ENCODE measurements at regions not wholly inside any gene's neighbourhood (a gene's known extent, or its start where the extent isn't known, plus 50 kb on each side); places are given as distances from the start of the nearest gene placed in this dataset.

DNA sequence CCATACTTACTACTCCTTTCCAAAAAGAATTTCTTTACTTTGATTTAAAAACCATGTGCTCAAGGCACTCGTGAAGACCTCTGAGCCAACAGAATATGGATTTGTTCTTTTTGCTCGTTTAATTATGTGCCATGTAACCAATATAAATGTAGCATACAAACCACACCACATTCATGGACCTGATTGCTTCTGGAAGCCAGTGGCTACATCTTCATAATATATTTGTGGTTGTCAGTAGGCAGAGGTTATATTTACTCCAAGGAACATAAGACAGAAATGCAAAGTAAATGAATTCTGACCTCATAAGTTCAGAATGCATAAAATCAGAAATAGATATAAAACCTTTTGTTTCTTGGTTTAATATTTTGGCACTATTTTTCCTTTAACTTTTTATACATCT is 373.0 kb downstream of the HDGFL1 start:
- peak; percentile 65 for DNase-seq

DNA sequence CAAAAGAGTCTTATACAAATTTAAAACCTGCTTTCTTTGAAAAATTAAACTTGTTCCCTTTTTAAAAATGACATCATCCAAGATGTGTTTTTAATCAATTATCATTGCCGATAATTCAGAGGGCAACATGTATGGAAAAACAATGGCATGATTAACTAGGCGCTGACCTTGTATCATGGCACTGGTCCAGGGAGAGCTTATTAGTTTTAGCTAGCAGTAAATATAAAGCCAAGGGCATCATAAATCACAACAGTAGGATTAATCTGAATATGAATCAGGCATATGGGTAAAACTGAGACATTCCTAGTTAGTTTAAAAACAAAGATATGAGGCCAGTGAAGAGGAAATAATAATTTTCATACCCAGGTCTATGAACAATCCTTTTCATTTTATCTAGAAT is 374.0 kb downstream of the HDGFL1 start:
- peak; percentile 11 for DNase-seq

DNA sequence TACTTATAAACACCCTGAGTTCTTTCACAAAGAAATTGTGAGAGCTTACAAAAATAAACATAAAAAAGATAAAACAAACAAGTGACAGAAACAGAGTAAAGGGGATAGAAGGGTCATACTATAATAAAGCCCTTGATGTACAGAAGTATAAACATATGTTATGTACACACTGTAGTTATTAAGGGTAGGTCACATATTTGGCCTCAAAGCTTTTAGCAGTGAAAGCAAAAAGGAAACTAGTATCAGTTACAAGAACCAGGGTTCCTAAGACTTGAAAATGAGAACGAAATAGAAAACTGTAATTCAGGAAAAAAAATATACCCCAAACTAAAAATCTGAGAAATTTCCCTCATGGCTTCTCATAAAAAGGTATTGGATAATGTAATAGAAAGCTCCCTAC is 380.6 kb downstream of the HDGFL1 start:
- DNase-seq, result no peak

DNA sequence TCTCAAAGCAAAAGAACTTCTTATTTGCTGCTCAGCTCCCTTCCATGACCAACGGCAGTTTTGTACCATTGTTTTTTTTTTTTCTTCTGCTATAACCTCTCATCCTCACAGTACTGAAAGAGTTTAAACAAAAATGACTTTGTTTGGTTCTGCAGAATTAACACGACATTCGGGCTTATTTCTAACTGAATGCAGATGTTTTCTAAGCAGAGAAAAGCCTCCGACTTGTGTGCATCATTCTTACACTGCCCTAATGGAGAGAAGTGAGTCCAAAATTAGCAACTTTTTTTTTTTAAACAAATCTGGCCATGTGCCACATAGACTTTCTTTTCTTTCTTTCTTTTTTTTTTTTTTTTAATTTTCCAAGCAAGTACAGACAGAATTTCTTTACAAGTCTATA is 382.7 kb downstream of the HDGFL1 start:
- peak; percentile 74 for DNase-seq

DNA sequence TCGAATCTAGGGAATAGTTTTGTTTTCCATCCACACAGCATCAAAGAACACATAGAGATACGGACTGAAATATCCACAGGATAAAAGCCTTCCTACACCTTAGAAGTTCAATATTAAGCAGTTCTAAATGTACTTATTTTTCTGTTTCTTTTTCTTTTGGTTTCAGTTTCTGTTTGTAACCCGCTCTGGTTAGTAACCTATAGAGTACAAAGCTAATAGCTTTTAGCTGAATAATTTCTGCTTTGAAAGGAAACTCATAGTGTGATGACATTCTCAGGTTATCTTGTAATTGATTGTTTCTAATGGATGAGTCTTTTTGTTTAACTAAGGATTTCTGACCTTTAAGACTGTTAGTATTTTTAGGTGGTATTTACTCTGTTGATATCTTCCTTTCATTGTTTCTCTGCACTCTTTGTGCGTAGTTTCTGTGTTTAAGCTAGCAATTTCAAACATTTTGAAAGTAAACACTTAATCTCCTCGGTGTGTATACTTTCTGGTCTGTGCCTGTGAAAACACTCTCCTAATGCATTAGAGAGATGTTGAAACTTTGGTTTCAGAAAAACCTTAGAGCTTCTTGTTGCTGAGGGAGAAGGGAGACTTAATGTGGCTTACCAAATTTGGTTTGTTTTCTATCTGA is 385.5 kb downstream of the HDGFL1 start:
- DNase-seq, result no peak

DNA sequence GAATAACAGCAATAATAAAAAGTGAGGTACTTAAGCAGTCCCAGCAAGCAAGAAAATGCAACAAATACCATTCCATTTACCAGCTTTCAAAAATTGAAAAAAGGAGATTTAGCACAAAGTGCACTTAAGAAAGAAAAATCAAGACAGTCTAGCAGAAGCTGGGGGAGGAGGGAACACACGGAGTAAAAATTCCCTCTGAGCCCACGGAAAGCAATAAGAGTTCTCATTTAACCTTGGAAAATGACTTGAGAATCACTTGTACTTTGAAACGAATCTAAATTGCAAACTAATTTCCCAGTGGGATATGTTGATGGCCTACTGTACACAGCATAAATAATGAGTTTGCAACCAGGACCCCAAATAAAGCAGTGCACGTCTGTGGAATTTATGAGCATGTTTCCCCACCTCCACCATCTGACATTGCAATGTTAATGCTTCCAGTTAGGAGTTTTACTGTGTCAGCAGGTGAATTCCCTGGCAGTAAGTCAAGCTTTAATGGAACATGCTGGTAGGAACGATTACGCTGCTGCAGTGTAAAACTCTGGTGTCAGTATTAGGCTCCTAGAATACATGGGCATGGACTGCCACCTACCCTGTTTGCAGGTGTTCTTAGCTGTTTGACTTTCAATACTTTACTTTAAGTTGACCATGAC is 386.8 kb downstream of the HDGFL1 start:
- DNase-seq, result peak; percentile 3

DNA sequence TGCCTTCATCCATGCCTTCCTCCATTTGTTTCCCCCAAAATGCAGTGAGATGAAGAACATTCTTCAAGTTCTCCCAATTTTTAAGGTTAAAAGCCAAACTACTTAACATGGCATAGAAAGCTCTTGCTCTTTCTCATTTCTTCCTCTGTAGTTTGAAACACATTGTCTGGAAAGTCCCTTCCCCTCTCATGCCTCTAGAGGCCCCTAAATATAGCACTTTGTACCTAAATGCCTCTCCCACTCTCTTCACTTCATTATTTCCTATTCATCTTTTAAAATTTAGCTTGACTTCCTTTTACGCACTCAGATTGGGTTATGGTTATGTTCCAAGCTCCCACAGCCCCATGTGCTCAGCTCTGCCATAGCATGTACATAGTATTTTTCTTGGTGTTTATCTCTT is 389.3 kb downstream of the HDGFL1 start:
- no peak for DNase-seq

DNA sequence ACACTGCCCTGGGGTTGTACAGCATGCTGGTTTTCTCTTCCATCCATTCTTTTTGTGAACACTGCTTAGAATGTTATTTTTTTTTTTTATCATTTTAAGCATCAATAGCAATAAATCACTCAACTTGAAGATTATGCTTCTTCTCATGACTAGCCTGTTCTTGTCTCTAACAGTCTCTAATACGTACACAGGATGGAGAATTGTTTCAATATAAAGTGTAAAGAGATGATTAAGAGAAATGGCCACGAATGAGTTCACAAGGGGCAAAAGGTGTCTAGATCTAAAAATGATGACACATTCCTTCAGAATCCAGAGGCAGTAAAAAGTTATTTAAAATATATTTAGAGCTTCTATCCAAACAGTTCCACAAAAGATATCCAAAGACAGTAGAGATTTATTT is 390.2 kb downstream of the HDGFL1 start:
- DNase-seq, result no peak

DNA sequence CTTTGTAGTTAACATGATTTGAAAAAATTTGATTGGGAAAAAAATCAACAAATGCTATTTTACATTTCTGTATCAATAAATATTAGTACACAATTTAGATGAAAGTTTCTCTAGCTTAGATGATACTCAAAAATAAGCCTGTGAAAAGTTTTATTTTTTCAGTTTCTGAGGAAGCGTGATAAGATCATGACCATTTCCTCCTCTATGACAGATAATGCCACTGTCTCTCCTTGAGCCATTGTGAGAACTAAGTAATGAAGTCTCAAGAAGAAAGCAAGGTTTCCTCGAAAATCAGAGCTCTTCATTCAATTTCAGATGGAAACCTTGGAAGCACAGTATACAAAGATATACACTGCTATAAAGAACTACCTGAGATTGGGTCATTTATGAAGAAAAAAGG is 395.0 kb downstream of the HDGFL1 start:
- DNase-seq, result no peak

DNA sequence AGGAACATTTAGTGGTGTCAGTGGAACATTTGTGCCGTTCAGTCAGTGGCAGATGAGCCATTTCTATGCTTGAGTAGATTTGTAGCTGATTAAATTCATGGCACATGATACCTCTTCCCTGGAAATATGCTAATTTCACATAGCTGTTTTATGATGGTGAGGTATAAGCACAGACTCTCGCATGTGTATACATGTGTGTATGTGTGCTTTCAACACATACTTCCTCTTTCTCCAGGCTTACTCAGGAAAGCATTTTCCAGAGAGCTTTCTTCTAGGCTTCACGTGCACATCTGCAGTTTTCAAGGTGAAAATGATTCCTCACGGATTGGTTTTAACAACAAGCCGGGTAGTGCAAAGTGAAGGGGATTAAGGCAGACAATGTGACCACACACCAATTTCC is 396.5 kb downstream of the HDGFL1 start:
- DNase-seq, result no peak

DNA sequence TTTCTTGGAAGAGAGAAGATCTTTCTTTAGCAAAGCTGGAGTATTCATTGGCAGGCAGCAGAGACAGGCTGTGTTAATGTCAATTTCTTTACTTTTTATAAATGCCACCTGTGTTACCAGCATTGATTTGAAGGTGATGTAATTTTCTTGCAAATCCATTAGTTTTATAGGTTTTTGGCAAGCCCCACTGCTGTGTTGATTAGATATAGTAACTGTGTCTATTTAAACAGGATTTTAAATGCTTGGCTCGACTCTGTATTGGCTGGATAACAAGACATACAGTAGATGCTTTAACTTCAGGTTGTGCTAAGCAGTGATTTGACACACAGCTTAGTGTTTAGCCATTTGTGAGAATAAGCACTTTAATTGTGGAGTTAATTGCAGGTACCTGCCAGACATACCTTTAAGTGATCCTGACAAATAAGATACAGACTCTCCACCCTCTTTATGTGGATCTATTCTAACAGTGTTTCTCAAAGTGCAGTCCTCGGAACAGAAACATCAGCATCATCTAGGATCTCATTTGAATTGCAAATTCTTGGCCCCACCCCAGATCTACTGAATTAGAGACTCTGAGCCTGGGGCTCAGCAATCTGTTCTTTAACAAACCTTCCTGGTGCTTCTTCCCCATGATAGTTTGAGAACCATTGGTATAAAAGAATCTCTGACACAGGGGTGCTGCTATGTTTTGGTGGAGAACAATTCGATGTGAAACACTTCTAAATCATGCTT is 397.5 kb downstream of the HDGFL1 start:
- peak; percentile 9 for DNase-seq

DNA sequence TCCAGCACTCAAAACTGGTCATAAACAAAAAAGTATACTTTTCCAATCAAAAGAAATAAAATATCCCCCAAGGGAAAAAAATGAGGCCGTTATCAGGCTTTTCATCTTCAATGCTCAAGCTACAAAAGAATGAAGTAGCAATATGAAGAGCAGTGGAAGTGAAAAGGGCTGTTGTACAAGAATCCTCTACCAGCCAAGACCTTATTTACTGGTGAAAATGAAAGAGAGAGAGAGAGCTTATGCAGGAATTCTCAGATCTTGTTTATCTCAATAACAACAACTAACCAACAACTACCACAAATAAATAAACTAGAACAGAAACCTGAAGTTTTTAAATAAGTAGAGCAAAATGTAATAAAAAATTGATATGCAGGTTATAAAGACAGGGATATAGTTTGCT is 400.6 kb downstream of the HDGFL1 start:
- no peak for DNase-seq

DNA sequence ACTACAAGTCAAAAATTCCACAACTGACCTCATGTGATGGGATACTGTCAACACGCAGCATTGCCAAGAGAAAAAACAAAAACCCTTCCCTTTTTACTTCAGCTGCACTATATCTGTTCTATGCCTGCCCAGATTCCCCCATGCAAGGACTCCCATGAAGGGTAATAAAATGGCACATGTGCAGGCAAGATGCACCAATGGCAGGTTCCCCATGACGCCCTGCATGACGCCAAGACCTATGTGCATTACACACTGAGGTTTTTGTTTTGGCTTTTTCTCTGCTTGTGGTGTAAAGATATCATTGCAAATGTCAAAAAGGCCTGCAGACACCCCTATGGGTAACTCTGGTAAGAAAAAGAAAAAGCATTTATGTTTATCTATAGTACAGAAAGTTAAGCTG is 403.4 kb downstream of the HDGFL1 start:
- peak; percentile 56 for DNase-seq

DNA sequence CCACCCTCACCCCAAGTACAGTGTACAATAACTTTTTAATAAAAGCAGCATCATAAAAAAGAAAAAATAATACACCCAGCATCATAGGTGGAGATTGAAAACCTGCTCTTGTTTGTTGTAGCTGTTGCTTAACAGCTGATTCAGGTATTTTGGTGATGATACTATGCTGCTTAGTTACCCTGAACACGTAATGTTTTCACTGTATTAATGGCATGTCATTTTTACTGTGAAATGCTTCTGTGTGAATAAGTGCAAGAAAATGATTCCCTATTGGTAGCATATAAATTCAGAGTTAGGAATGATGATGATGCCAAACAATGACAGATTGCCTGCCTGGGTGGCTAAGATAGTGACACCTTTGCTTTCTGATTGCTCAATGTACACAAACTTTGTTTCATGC is 405.7 kb downstream of the HDGFL1 start:
- DNase-seq, result no peak

DNA sequence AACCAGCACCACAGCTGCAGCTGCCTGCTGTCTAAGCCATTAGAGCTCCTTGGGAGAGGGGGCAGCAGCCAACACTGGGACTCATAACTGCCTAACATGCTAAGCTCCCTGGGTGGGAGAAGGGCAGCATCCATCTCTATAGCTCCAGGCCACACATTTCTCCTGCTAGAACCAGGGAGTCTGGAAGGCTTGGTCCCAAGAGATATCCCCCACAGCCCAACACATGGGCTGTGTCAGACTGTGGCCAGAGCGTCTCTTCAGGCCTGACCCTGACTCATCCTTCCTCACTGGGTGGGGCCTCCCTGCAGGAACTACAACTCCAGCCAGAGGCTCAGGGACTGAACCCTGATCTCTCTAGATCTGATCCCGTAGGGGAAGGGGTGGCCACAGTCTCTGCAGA is 411.1 kb downstream of the HDGFL1 start:
- no peak for DNase-seq

DNA sequence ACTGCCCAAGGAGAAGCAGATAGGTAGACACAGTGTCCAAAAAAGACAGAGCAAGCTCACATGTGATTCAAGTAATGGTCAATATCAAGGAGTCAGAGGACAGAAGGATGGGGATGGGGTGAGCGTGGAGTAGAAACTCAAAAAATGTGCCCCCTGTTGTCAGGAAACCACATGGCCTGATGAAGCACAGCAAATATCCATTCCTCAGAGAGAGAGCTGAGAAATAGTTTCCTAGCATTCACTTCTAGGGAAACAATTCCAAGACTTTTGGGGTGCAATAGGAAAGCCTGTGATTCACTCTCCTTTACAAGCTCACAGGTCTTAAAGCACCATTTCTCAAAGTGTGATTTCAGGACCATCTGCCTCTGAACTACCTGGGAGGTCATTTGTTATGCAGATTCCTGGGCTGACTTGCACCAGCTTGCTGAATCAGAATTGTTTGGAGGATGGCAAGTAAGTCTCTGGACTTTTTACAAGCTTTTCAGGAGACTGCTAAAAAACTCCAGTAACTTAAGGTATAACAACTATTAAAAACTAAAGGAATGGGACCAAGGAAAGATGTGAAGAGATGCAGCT is 432.8 kb downstream of the HDGFL1 start:
- DNase-seq, result no peak

DNA sequence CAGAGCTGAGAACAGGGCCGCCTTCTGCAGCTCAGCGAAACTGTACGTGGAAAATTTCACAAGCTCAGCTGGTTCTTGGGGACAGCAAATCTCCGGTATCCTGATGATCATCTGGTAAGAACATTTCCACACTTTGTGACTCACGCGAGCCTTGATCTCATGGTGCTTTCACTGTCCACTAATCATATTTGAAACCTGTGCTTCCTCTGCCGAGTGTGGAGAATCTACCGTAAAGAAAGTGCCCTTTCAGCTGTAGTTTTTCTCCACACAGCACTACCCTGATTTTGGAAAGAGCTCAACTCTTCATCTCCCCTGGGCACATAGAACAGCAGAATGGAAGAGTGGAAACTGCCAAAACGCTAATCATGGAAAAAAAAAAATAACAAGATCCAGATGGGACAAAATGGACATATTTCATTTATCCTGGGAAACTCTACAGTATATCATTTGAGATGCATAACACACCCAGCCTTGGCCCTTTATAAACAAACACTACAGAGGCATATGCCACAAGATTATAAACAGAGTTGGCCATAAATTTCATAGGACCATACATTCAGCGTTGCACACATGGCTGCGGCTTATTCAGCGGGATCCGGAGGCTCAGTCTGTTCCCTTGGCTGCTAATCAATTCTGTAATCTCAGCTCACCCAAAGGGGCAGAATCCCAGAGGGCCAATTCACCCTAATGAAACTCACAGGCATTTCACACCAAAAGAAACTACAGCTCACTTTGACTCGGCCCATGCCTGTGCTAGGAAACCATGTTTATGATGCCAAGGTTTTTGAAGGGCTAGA is 434.5 kb downstream of the HDGFL1 start:
- DNase-seq, result peak; percentile 98

DNA sequence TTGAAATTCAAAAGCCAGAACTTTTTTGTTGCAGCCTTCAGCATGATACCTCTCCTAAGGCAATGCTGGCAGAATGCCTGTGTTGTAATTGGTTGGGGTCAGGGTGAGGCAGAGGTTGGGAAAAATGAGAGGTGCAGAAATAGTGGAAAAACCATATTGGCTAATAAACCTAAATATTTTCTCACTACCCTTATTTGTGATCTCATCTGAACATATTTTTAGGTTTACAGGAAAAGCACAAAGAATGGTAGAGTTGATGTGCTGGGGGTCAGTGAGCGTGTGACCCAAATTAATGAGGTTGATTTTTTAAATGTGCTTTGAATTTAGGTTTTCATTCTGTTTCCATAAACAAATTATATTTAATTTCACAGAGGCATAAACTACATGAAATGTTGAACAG is 437.3 kb downstream of the HDGFL1 start:
- DNase-seq, result no peak

DNA sequence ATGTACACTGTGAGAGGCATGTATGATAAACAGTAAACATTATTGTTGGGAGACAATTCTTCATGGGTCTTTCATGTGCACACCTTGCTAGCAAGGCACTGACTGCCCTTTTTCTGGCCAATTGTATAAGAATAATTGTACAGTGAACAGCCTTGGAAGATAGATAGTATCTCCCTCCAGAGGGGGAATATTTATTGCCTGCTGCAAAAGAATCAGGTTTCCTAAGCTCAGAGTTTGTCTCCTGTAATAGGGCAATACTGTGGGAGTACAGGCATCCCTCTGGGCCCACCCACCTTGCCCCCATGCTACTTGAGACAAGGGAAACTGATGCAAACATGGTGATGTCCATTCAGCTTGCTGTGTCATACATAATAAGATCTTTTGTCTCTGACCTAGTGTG is 442.2 kb downstream of the HDGFL1 start:
- no peak for DNase-seq

DNA sequence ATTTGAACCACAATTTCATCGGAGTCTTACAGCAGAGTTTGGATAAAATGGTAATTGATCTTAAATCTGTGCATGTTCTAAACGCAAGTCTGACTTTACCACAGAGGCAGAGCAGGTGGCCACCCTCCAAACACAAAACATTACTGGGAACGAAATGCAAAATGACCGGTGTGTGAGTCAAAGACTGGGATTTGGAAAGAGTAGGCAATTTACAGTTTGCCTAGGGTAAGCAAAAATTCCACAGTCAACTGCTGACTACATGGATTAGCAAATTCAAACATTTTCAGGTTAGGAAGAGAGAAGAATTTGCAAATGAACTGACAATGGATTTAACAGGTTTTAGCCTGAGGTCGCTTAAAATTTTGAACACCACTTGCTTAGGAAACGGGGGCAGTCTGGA is 444.4 kb downstream of the HDGFL1 start:
- no peak for DNase-seq

DNA sequence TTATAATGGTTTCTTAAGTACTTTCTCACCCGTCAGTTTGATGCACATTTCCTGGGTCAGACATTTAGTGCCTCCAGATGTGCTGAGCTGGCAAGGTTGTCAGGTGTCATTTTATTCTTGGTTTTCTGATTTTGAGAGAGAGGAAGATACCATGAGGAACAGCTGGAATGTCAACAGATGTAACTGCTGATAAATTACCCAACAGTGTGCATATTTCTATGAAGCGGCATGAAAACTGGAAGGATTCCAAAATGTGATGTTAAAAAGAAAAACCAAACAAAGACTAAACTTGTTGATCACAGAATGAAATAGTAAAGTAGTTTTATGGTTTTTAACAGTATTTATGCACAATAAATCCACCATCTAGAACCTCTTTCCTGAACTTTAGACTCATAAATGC is 447.3 kb downstream of the HDGFL1 start:
- DNase-seq, result peak; percentile 33

DNA sequence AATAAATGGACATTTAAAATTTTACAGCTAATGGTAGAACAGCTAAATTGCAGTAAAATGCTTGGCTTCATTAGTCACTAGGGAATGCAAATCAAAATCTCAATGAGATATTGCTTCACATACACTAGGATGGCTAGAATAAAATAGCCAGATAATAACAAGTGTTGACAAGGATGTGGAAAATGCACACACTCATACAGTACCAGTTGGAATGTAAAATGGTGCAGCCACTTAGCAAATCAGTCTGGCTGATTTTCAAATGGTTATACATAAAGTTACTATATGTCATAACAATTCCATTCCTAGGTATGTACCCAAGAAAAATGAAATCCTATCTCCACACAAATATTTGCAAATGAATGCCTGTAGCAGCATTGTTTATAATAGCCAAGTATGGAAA is 452.1 kb downstream of the HDGFL1 start:
- no peak for DNase-seq

DNA sequence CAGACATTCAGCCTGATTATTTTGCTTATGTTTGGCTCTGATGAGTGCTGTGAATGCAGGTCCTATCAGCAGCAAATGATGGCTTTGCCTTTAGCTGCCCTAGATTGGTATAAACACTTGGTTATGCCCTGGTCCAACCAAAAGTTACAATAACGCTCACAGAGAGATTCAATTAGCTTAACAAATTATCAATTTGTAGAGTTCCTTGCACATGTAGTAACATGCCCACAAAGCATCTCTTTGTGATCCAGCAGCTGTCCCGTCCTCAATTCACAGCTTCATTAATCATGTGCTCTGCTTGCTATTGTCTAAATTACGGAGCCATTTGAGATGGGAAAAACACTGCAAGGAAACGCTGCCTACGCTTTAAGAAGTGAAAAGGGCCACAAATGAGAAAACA is 457.9 kb downstream of the HDGFL1 start:
- DNase-seq, result no peak
